NB4 (cell line): ENCODE measurements at regions not wholly inside any gene's neighbourhood (a gene's known extent, or its start where the extent isn't known, plus 50 kb on each side); places are given as distances from the start of the nearest gene placed in this dataset.

ENCODE experiments used
- CTCF ChIP-seq: IDR thresholded peaks from one replicate; pipeline ENCODE4 v1.5.1; 2012; ENCODE audit warnings: low read depth, low read length
- MAX ChIP-seq: IDR thresholded peaks from 2 replicates; pipeline ENCODE4 v1.6.1; 2011; ENCODE audit warnings: low read depth, low read length
- MYC ChIP-seq: IDR thresholded peaks from 2 replicates; pipeline ENCODE4 v1.6.1; 2011; ENCODE audit warnings: low read depth, low read length
- POLR2A ChIP-seq: IDR thresholded peaks from 2 replicates; pipeline ENCODE4 v1.6.1; 2011; ENCODE audit warnings: mild to moderate bottlenecking; ENCODE audit not compliant: insufficient read length; ENCODE audit errors: extremely low read depth

- TF ChIP-seq CTCF (no peak), POLR2A (no peak), MAX (no peak), MYC (no peak)
These were observed 94.4 kb downstream of the IZUMO3 start for GRCh38 chr9:24451346-24451745.
